GM21737 (cell line): ENCODE measurements at regions not wholly inside any gene's neighbourhood (a gene's known extent, or its start where the extent isn't known, plus 50 kb on each side); places are given as distances from the start of the nearest gene placed in this dataset.

ENCODE experiments used
- ATAC-seq: cut with Tn5 transposase; IDR thresholded peaks from one replicate; pipeline ENCODE4 v1.9.1; 2021; ENCODE audit warnings: mild to moderate bottlenecking, moderate library complexity; ENCODE audit not compliant: unreplicated experiment

DNA sequence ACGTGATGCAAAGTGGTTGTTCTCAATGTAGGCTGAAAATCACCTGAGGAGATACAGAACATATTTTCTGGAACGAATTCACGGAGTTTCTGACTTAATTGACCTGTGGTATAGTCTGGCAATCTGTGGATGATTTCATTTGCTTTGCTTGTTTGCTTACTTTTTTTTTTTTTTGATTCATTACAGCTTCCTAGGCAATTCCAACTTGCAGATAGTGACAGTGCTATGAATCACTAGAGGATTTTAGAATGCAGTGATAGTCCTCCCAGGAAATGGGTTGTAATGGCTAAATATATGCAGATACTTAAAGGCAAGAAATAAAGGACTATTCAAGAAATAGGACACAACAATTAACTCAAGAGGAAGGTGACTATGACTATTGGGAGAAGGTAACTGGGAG is 1378.1 kb upstream of the PRMT6 start:
- ATAC-seq, result no peak

- no peak for ATAC-seq
These were observed 1371.8 kb upstream of the PRMT6 start for GRCh38 chr1:105684714-105685113.

- no peak for ATAC-seq
These were observed 1370.4 kb upstream of the PRMT6 start for GRCh38 chr1:105686026-105686425.

DNA sequence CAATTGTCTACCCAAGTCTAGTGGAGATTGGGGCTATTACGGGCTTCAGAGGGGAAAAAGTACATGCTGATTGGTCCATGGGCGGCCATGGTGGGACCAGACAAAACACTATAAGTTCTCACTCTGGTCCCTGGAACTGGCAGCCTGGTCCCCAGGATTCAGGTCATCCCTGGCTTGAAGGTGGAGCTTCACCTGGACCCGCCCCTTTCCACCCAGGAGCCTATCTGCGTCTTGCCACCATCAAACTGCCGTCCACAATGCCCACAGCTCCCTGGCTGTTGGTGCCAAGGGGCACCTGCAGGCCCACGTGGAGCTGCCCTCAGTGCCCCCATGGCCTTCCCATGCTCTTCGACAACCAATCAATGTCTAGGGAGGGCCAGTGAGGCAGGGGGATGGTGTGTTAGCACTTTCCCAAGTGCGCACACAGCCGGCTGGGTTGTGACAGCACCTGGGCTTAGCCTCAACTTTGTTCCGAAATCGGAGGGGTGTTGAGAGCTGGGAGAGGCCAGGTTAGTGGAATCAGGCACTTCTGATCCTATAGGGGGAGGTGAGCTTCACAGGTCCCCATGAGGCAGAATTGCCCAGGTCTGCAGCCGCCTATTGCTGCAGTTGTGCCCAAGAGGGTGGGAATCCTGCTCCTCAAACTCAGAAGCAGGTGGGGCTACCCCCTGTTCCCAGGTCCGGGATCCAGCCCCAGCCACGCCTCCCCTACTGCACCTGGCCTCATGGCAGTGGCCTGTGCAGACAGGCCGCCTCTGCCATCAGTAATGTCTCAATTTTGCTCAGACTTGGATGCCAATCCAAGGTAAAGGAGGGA is 1369.4 kb upstream of the PRMT6 start:
- ATAC-seq, result no peak

- ATAC-seq, result no peak
These were observed 1355.8 kb upstream of the PRMT6 start for GRCh38 chr1:105700723-105701122.

DNA sequence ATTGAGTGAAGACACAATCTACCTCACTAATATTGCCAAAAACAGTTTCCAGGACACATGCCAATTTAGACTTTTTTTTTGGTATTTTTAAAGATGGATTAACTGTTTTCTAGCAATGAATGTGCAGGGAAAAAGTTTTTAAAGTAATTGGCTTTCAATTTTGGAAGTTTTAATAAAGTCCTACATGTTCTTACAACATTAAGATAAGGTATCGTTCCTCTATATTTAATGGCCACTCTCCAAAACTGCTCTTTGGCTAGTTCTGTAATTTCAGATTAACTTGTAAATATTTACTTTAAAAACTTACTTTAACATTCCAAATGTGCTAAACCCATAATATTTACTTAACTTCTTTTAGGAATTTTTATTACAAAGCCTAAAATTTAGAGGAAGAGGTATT is 1332.2 kb upstream of the PRMT6 start:
- ATAC-seq, result no peak

- ATAC-seq, result no peak
These were observed 1325.8 kb upstream of the PRMT6 start for GRCh38 chr1:105730701-105731100.

DNA sequence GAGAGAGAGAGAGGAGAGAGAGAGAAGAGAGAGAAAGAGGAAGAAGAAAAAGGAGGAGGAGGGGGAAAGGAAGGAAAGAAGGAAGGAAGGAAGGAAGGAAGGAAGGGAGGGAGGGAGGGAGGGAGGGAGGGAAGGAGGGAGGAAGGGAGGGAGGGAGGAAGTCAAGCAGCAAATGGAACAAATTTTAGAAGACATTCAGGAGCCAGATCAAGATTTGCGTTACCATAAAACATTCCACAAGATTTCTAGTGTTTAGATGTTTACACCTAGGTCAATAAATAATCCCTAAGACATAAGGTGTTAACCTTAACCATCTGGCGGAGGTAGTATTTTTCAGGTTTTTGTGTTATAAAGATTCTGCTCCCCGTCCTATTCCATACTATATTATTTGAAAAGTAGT is 1320.1 kb upstream of the PRMT6 start:
- ATAC-seq, result no peak

GRCh38 chr1:105779727-105780126 is 1276.7 kb upstream of the PRMT6 start:
- no peak for ATAC-seq

- no peak for ATAC-seq
These were observed 1271.5 kb upstream of the PRMT6 start for GRCh38 chr1:105785021-105785420.

DNA sequence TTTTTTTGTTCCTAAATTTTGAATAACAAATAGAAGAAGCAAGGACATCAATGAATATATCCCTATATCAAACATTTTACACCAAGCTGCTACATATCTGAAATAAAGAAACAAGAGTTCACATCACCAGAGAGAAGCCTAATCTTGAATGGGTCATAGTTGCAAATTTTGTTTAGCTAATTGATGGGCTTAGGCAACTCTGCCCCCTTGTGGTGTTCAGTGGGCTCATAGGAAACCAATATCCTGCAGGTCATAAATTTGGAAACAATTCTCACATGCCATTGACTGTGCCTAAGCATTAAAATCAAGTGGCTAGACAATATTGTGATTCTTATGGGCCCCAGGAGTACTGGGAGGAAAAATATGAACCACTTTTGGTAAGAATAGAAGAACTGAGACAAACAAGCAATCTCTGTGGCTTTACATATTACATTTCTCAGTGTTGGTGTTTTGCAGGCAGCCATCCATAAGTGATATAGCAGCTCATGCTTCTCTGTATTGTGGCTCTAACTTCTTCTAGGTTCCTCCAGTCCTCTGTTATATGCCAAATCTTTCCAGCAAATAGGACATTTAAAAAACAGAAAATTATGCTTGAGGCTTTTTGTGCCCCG is 1262.8 kb upstream of the PRMT6 start:
- ATAC-seq, result no peak

- ATAC-seq, result no peak
These were observed 1260.7 kb upstream of the PRMT6 start for GRCh38 chr1:105795741-105796140.

GRCh38 chr1:105830571-105831146 is 1225.8 kb upstream of the PRMT6 start:
- ATAC-seq, result no peak

DNA sequence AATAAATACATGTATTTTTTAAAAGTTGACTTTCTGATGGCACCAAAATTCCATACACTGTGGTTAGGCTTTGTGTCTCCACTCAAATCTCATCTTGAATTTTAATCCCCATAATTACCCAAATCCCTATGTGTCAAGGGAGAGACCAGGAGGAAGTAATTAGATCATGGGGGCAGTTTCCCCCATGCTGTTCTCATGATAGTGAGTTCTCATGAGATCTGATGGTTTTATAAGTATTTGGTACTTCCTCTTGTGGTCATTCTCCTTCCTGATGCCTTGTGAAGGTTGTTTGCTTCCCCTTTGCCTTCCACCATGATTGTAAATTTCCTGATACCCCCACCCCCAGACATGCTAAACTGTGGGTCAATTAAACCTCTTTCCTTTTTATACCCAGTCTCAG is 1218.4 kb upstream of the PRMT6 start:
- ATAC-seq, result no peak

DNA sequence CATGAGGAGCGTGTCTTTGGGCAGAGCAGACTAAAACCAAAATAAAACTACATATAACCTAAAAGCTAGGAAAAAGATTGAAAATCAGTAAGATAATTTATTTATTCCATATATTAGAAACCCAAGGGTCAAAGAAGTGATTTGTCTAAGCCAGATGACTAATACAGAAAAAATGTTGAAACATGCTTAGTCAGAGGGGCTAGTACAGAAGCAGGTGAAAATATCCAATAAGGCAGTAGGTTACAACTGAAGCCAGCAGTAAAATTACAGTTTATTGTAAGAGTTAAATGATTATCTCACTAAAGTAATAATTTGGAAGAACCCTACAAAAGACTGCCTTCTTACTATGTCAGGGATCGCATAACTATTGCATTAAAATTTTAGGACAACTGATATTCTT is 1190.9 kb upstream of the PRMT6 start:
- ATAC-seq, result no peak

GRCh38 chr1:105872817-105873216 is 1183.7 kb upstream of the PRMT6 start:
- no peak for ATAC-seq

DNA sequence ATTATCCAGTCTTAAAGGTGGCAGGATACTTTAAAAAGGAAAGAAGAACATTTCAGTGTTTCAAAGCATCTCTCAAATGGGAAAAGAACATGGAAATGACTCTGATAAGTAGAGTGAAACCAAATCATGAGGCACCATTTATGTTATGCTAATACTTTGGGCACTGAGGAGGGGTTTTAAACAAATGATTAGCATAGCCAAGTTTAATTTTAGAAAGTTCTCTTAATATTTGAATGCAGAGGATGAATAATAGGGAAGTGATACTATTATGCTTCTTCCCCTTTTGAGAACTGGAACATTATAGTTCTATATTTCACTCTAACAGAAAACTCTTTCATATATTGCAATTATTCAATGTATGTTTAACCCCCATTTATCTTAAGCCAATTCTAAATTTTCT is 1181.9 kb upstream of the PRMT6 start:
- no peak for ATAC-seq

DNA sequence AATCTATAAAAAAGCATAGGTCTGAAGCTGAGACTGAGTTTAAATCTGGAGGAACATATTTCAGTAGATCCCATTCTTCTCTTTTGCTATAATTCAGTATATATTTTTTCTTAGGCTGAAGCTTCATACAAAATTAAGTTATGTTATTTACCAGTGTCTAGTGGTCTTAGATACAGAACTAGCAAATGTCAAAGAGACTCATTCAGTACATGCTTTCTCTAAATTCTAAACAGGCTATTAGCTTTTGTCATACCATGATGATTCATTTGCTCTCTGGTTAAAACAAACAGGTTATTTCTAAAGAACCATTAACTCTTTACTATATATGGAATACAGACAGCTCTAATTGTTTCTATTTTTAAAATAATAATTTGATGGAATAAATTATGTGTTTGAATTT is 1170.2 kb upstream of the PRMT6 start:
- no peak for ATAC-seq

DNA sequence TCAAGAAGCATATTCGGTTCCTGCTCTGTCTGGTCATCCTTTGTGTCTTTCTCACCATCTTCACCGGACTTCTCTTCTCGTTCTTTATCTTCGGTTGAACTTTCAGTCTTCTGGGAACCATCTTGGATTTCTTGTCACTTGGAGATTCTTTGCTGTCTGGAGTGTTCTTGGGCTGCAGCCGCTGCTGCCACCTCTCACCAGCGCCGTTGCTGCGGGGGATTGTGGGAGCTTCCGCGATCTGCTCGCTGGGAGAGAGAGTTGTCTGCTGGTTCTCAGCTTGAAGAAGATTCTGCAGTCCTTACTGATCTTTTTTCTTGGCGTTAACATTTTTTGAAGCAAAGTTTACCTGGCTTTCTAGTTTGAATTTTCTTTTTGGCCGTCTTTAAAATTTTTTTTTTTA is 1165.2 kb upstream of the PRMT6 start:
- no peak for ATAC-seq

DNA sequence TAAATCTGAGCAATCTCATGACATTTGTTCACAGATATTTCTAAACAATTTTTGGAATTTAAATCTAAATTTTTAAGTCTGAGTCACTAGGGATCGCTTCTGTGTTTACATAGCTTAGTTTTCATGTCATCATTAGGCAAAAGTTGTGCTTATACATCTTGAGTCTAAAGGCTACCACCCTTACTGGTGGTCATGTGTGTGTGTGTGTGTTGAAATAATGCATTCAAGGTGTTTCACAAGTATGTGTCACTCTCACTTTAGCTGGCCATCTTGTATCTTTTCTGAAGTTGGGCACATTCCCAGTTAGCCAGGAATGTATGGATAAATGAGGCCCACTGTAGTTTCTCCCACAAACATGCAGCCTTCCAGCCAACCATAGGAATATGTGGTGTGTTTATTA is 1162.5 kb upstream of the PRMT6 start:
- ATAC-seq, result no peak

GRCh38 chr1:105909811-105910210 is 1146.7 kb upstream of the PRMT6 start:
- no peak for ATAC-seq

GRCh38 chr1:105914403-105914802 is 1142.1 kb upstream of the PRMT6 start:
- ATAC-seq, result no peak
